Nephron (organoid): ENCODE measurements at regions not wholly inside any gene's neighbourhood (a gene's known extent, or its start where the extent isn't known, plus 50 kb on each side); places are given as distances from the start of the nearest gene placed in this dataset.

Experiments used
- H3K27ac Mint-ChIP-seq, 3 experiments: 2 replicates each; pipeline ENCODE4 v1.8.0; 2020; ENCODE audit warnings: mixed read lengths in 3 of 3, mild to moderate bottlenecking in 2 of 3, moderate library complexity in 1 of 3
- H3K27me3 Mint-ChIP-seq: 2 replicates; pipeline ENCODE4 v1.8.0; 2021; ENCODE audit warnings: low read depth, mild to moderate bottlenecking, moderate library complexity, mixed read lengths
- H3K36me3 Mint-ChIP-seq: 2 replicates; pipeline ENCODE4 v1.8.0; 2020; ENCODE audit warnings: low read depth, mixed read lengths
- H3K4me1 Mint-ChIP-seq: 2 replicates; pipeline ENCODE4 v1.8.0; 2020; ENCODE audit warnings: mixed read lengths
- H3K4me3 Mint-ChIP-seq, 3 experiments: 2 replicates each; pipeline ENCODE4 v1.8.0; 2020; ENCODE audit warnings: mild to moderate bottlenecking in 3 of 3, mixed read lengths in 3 of 3, moderate library complexity in 2 of 3
- H3K9me3 Mint-ChIP-seq: 2 replicates; pipeline ENCODE4 v1.8.0; 2020; ENCODE audit warnings: mixed read lengths
- TF ChIP-seq, protein P1 (sequence below), 3 experiments: fragments of 200-600 bp; sonication (generic); IDR thresholded peaks; one replicate each; pipeline ENCODE4 v1.5.0; 2021; ENCODE audit warnings: antibody characterized with exemption in 3 of 3; ENCODE audit not compliant: unreplicated experiment in 3 of 3

DNA sequence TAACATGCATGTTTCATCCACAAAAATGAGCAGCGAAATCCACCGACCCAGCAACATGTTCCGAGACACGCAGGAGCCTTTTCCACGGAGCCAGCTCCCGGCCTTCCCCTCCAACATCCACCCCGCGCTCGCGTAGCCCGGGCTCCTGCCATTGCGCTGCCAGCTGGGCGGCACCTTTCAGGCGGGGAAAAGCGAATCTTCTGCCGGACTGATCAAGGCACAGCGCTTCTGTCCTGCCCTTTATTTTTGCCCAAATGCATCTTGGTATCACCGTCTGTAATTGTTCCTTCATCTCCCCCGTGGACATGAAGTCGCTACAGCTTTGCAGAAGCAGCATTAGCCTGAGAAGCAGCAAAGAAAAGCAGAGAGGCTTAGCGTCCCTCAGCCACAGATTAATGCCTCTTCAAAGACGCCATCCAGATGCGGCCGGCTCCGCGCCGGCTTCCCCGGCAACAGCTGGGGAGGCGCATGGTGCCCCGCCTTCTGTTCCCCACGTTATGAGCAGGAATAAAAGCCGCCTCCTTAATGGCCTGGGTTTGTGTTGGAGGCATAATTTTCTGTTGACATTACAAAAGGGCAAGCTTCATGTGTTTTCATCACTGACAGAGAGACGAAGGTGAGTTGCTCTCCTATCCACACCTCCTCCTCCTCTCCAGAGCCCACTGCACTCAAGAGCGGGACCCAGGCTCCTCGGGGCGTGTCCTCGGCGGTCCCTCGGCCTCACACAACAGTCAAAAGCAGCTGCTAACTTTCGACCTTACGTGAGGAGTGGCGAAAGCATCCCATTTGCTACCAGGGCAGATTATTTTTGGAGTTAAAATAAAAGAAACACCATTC lies 122.1 kb upstream of the SALL3 start:
- Mint-ChIP-seq H3K9me3 (peaks cover 3% of the 10 kb centered on the region), H3K27ac (no peak overlapping the region), H3K27me3 (peaks cover 34% of the 10 kb centered on the region), H3K4me1 (no peaks in the 10 kb centered on the region), H3K4me3 (no peak overlapping the region), H3K36me3 (peaks cover 3% of the 10 kb centered on the region)
- TF ChIP-seq, protein P1, sequence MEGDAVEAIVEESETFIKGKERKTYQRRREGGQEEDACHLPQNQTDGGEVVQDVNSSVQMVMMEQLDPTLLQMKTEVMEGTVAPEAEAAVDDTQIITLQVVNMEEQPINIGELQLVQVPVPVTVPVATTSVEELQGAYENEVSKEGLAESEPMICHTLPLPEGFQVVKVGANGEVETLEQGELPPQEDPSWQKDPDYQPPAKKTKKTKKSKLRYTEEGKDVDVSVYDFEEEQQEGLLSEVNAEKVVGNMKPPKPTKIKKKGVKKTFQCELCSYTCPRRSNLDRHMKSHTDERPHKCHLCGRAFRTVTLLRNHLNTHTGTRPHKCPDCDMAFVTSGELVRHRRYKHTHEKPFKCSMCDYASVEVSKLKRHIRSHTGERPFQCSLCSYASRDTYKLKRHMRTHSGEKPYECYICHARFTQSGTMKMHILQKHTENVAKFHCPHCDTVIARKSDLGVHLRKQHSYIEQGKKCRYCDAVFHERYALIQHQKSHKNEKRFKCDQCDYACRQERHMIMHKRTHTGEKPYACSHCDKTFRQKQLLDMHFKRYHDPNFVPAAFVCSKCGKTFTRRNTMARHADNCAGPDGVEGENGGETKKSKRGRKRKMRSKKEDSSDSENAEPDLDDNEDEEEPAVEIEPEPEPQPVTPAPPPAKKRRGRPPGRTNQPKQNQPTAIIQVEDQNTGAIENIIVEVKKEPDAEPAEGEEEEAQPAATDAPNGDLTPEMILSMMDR (IDR thresholded peaks at IDR 0.05; ENCODE audit: unreplicated experiment in 3 of 3): no peak

DNA sequence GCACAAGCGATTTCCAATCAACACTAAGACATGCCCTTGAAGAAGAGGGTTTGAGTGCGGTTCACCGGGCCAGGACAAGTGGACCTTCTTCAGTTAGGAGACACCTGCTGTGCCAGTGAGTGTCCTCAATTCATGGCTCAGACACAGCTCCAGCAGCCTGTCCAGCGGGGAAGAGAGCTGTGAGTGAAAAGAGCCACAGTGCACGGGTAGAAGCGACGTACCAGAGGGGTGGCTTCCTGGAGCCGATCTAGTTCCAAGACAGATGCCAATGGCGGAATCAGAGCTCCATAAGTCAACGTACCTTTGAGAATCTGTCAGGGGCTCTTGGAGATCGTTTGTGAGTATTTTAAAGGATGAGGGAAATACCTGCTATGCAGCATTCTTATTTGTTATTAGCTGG lies 119.9 kb upstream of the SALL3 start:
- Mint-ChIP-seq H3K4me1 (no peaks in the 10 kb centered on the region), H3K4me3 (no peak overlapping the region), H3K27ac (no peak overlapping the region), H3K36me3 (no peaks in the 10 kb centered on the region), H3K27me3 (peaks cover 35% of the 10 kb centered on the region), H3K9me3 (peaks cover 2% of the 10 kb centered on the region)
- TF ChIP-seq, protein P1 (IDR thresholded peaks at IDR 0.05; ENCODE audit: unreplicated experiment in 3 of 3): no peak

DNA sequence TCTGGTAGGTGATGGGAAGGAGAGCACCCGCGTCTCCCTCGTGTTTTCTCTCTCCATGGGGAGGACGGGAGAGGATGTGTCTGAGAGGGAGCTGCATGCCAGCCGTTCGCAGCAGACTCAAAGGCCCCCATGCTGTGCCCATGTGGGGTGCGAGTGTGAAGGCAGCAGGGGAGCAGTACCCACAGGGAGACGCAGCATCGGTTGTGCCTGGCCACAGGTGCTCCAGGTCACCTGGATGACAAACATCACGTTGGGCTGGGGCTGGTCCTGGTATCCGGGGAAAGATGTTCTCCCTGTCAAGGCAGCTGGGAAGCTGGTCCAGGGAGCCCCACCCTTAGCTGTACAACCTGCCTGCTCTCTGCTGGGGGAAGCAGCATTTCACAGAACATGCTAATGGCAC lies 119.5 kb upstream of the SALL3 start:
- H3K36me3 Mint-ChIP-seq: no peaks in the 10 kb centered on the region
- peaks cover 39% of the 10 kb centered on the region for H3K27me3 Mint-ChIP-seq
- no peaks in the 10 kb centered on the region for H3K4me1 Mint-ChIP-seq
- H3K9me3 Mint-ChIP-seq: peaks cover 2% of the 10 kb centered on the region
- TF ChIP-seq, protein P1 (IDR thresholded peaks at IDR 0.05; ENCODE audit: unreplicated experiment in 3 of 3): no peak
- no peak overlapping the region for H3K27ac Mint-ChIP-seq
- no peak overlapping the region for H3K4me3 Mint-ChIP-seq

DNA sequence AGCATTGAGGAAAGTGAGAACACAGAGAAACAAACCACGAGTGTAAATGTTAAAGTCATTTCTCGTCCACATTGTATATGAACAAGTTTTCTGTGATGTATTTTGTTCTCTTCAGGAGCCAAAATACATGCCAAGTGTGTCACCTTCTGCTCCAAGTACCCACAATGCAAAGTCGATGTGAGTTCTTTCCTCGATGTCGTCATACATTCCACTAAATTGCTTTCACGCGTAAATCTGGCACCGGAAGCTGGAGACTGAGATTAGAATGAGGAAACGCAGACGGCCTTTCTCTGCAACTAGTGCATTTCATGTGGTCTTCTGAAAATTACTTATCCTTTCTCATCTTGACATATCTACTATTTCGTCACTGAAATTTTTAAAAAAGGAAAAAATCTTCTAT lies 118.5 kb upstream of the SALL3 start:
- Mint-ChIP-seq H3K9me3 (peaks cover 2% of the 10 kb centered on the region), H3K27ac (no peak overlapping the region), H3K27me3 (peaks cover 42% of the 10 kb centered on the region), H3K4me3 (no peak overlapping the region), H3K4me1 (no peaks in the 10 kb centered on the region), H3K36me3 (no peaks in the 10 kb centered on the region)
- TF ChIP-seq, protein P1 (IDR thresholded peaks at IDR 0.05; ENCODE audit: unreplicated experiment in 3 of 3): no peak

DNA sequence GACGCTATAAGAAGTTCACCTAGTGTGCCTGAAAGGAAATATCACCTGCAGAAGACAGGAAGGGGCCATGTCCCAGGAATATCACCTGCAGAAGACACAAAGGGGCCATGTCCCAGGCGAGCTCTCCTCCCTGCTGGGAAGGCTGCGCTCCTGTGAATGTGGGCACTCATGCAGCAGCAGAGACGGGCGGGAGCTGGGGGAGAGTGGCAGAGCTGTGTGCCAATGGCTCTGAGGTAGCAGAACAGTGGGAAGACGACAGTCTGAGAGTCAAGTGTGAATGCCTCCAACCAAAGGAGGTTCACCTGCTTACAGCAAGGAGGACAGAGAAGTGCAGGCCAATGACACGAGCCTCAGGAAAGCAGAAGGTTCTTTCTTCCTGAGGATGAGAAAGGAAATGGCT lies 117.9 kb upstream of the SALL3 start:
- Mint-ChIP-seq H3K27me3 (peaks cover 42% of the 10 kb centered on the region), H3K4me3 (no peak overlapping the region), H3K36me3 (no peaks in the 10 kb centered on the region), H3K27ac (no peak overlapping the region), H3K4me1 (no peaks in the 10 kb centered on the region), H3K9me3 (peaks cover 2% of the 10 kb centered on the region)
- TF ChIP-seq, protein P1 (IDR thresholded peaks at IDR 0.05; ENCODE audit: unreplicated experiment in 3 of 3): no peak

DNA sequence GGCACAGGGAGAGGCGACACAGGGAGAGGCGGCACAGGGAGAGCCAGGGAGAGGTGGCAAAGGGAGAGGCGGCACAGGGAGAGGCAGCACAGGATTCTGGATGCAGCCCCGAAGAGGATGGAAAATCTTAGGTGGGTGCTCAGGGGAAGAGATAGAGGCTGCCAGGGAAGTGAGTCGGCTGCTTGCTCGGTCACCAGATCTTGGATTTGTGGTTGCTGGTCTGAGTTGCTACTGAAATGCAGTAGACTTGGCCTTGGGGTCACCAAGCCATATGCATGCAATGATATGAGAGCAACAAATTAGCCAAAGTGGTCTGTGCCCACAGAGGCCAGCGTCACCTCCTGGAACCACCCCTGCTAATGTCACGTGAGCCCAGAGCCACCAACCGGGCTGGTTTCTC lies 117.2 kb upstream of the SALL3 start:
- Mint-ChIP-seq H3K27ac (no peak overlapping the region), H3K9me3 (peaks cover 2% of the 10 kb centered on the region)

More for the DNA sequence above, 117.2 kb upstream of the SALL3 start:
- Mint-ChIP-seq H3K27me3 (peaks cover 40% of the 10 kb centered on the region), H3K36me3 (no peaks in the 10 kb centered on the region), H3K4me3 (no peak overlapping the region), H3K4me1 (no peaks in the 10 kb centered on the region)
- TF ChIP-seq, protein P1 (IDR thresholded peaks at IDR 0.05; ENCODE audit: unreplicated experiment in 3 of 3): no peak
